Uterus (tissue), 2 donors: ENCODE measurements at regions not wholly inside any gene's neighbourhood (a gene's known extent, or its start where the extent isn't known, plus 50 kb on each side); places are given as distances from the start of the nearest gene placed in this dataset.

ENCODE experiments used
- CTCF ChIP-seq, 4 experiments: fragments of 200-600 bp in 2 of 4; fragments of 450-650 bp in 2 of 4; sonication (generic) in 2 of 4; IDR thresholded peaks; one replicate each; pipeline ENCODE4 v1.5.1; 2016 to 2019; ENCODE audit warnings: antibody characterized with exemption in 4 of 4, mild to moderate bottlenecking in 2 of 4, moderate library complexity in 1 of 4
- POLR2A ChIP-seq, 2 donors: fragments of 450-650 bp; IDR thresholded peaks; one replicate each; pipeline ENCODE4 v1.6.1; 2016; ENCODE audit warnings: antibody characterized with exemption in 2 of 2, mild to moderate bottlenecking in 1 of 2, moderate library complexity in 1 of 2

GRCh38 chr2:195531754-195532153 lies 125.3 kb upstream of the SLC39A10 start:
- TF ChIP-seq CTCF (IDR thresholded peaks at IDR 0.05) (no peak), POLR2A (IDR thresholded peaks at IDR 0.05) (no peak)
